ENCODE measurements at regions not wholly inside any gene's neighbourhood (a gene's known extent, or its start where the extent isn't known, plus 50 kb on each side); places are given as distances from the start of the nearest gene placed in this dataset.

GRCh38 chr7:52777051-52777822 lies 258.2 kb upstream of the POM121L12 start:
- ATAC-seq (no peak), DNase-seq (no peak)
- intact Hi-C loops (cut with DNase I) = no loop called here
- Histone ChIP-seq H3K9me3 (no peaks in the 10 kb centered on the region), H3K27me3 (ENCODE audit: low read depth) (no peaks in the 10 kb centered on the region), H3K4me1 (no peaks in the 10 kb centered on the region), H3K27ac (no peak overlapping the region), H3K36me3 (no peaks in the 10 kb centered on the region), H3K4me3 (no peak overlapping the region)
- TF ChIP-seq CTCF (IDR thresholded peaks at IDR 0.05) = no peak

- Histone ChIP-seq H3K36me3 (no peaks in the 10 kb centered on the region), H3K27me3 (ENCODE audit: low read depth) (no peaks in the 10 kb centered on the region), H3K4me1 (no peaks in the 10 kb centered on the region), H3K4me3 (no peak overlapping the region), H3K9me3 (no peaks in the 10 kb centered on the region), H3K27ac (no peak overlapping the region)
- DNase-seq = no peak
- intact Hi-C loops (cut with DNase I) = no loop called here
- no peak for TF ChIP-seq CTCF (IDR thresholded peaks at IDR 0.05)
- no peak for ATAC-seq
Observed at GRCh38 chr7:52775876-52776275, 259.6 kb upstream of the POM121L12 start.

- DNase-seq = no peak
Observed at GRCh38 chr7:52771177-52771576, 264.3 kb upstream of the POM121L12 start.

GRCh38 chr7:52764492-52765169 lies 270.8 kb upstream of the POM121L12 start:
- Histone ChIP-seq H3K36me3 (no peaks in the 10 kb centered on the region), H3K4me1 (no peaks in the 10 kb centered on the region), H3K4me3 (no peak overlapping the region), H3K27ac (no peak overlapping the region), H3K27me3 (ENCODE audit: low read depth) (no peaks in the 10 kb centered on the region), H3K9me3 (no peaks in the 10 kb centered on the region)
- DNase-seq (no peak), ATAC-seq (no peak)
- no peak for TF ChIP-seq CTCF (IDR thresholded peaks at IDR 0.05)
- intact Hi-C loops (cut with DNase I) = no loop called here

More at GRCh38 chr7:52771177-52771576, 264.3 kb upstream of the POM121L12 start:
- H3K4me1 ChIP-seq = no peaks in the 10 kb centered on the region
- TF ChIP-seq CTCF (IDR thresholded peaks at IDR 0.05) = no peak
- no peak for ATAC-seq
- intact Hi-C loops (cut with DNase I) = no loop called here
- H3K9me3 ChIP-seq = no peaks in the 10 kb centered on the region
- H3K27me3 ChIP-seq (ENCODE audit: low read depth) = no peaks in the 10 kb centered on the region
- no peaks in the 10 kb centered on the region for H3K36me3 ChIP-seq
- no peak overlapping the region for H3K27ac ChIP-seq
- H3K4me3 ChIP-seq = no peak overlapping the region

GRCh38 chr7:52758356-52758755 lies 277.1 kb upstream of the POM121L12 start:
- DNase-seq = no peak
- TF ChIP-seq CTCF (IDR thresholded peaks at IDR 0.05) = no peak
- Histone ChIP-seq H3K27me3 (ENCODE audit: low read depth) (no peaks in the 10 kb centered on the region), H3K36me3 (no peaks in the 10 kb centered on the region), H3K4me3 (no peak overlapping the region), H3K9me3 (no peaks in the 10 kb centered on the region), H3K27ac (no peak overlapping the region), H3K4me1 (no peaks in the 10 kb centered on the region)
- intact Hi-C loops (cut with DNase I) = no loop called here
- no peak for ATAC-seq
